Endothelial cell of umbilical vein (primary cell): ENCODE measurements at regions not wholly inside any gene's neighbourhood (a gene's known extent, or its start where the extent isn't known, plus 50 kb on each side); places are given as distances from the start of the nearest gene placed in this dataset.

Experiments
- BruUV-seq: library from RNA; stranded (reverse); fragments of 400-500 nt; replicated peaks from 2 replicates; lab custom pipeline; 2021; lab: Mats Ljungman, UMichigan
- CTCF ChIA-PET: fragments of 300-600, 350-600 bp; sonication (Branson Sonifier 250); formaldehyde crosslinking; loops from one replicate; lab custom pipeline; 2021; ENCODE audit warnings: antibody characterized with exemption, inconsistent platforms; lab: Charles Lee
- POLR2A ChIA-PET: fragments of 300-600, 350-600 bp; sonication (Branson Sonifier 250); formaldehyde crosslinking; loops from one replicate; lab custom pipeline; 2021; ENCODE audit warnings: antibody characterized with exemption, inconsistent platforms; lab: Charles Lee
- DNase-seq: peaks from one replicate; pipeline ENCODE4 v3.0.0-alpha.2; 2011; ENCODE audit warnings: low read depth, low spot score
- FAIRE-seq: peaks from 2 replicates; lab custom pipeline; 2011; peaks lifted over from hg19 to GRCh38; lab: Jason Lieb, UNC
- H2AFZ ChIP-seq: 2 replicates; pipeline ENCODE4 v1.6.0; 2012; ENCODE audit warnings: low read depth, low read length, control low read depth, inconsistent platforms
- H3K27ac ChIP-seq: 2 replicates; pipeline ENCODE4 v1.5.1; 2011; ENCODE audit warnings: low read depth, mild to moderate bottlenecking, control low read depth, low read length, moderate library complexity; ENCODE audit not compliant: insufficient read depth
- H3K27me3 ChIP-seq, 2 experiments: 2 replicates each; pipeline versions ENCODE4 v1.6.0 to v1.6.1; 2011; ENCODE audit warnings: low read length in 2 of 2, mixed read lengths in 1 of 2; ENCODE audit not compliant: control insufficient read depth in 2 of 2, insufficient read depth in 2 of 2
- H3K36me3 ChIP-seq, 2 experiments: 2 replicates in 1 of 2; 3 replicates in 1 of 2; pipeline ENCODE4 v1.5.1; 2011; ENCODE audit warnings: low read length in 2 of 2, mild to moderate bottlenecking in 1 of 2, moderate library complexity in 1 of 2; ENCODE audit not compliant: control insufficient read depth in 2 of 2, insufficient read depth in 2 of 2; ENCODE audit errors: extremely low read depth in 1 of 2
- H3K4me1 ChIP-seq: 3 replicates; pipeline ENCODE4 v1.5.1; 2011; ENCODE audit warnings: mild to moderate bottlenecking, low read length; ENCODE audit not compliant: control insufficient read depth, insufficient read depth; ENCODE audit errors: extremely low read depth
- H3K4me2 ChIP-seq: 2 replicates; pipeline ENCODE4 v1.6.1; 2011; ENCODE audit warnings: low read length, control low read depth, mixed read lengths; ENCODE audit not compliant: insufficient read depth
- H3K4me3 ChIP-seq, 3 experiments: fragments of 200-600 bp in 1 of 3; sonication (generic), shearing (Covaris generic) in 1 of 3; replicated peaks in 1 of 3; 2 replicates each; pipeline ENCODE4 v1.5.1; 2011 to 2016; ENCODE audit warnings: control low read depth in 3 of 3, low read length in 3 of 3, mild to moderate bottlenecking in 2 of 3, inconsistent platforms in 1 of 3, low read depth in 1 of 3, moderate library complexity in 1 of 3; ENCODE audit not compliant: insufficient read depth in 1 of 3
- H3K79me2 ChIP-seq: 2 replicates; pipeline ENCODE4 v1.6.0; 2012; ENCODE audit warnings: low read length, inconsistent platforms; ENCODE audit not compliant: control insufficient read depth, insufficient read depth
- H3K9ac ChIP-seq: replicated peaks from 2 replicates; pipeline ENCODE3; 2011; ENCODE audit warnings: low read length, control low read depth; ENCODE audit not compliant: insufficient read depth; ENCODE audit errors: extremely low read depth
- H3K9me1 ChIP-seq: replicated peaks from 3 replicates; pipeline ENCODE4 v1.6.0; 2011; ENCODE audit warnings: mild to moderate bottlenecking, low read length; ENCODE audit not compliant: control insufficient read depth, insufficient read depth; ENCODE audit errors: extremely low read depth
- H3K9me3 ChIP-seq: replicated peaks from 2 replicates; pipeline ENCODE4 v1.5.1; 2012; ENCODE audit warnings: low read length, inconsistent platforms; ENCODE audit not compliant: control insufficient read depth, insufficient read depth
- H4K20me1 ChIP-seq: replicated peaks from 2 replicates; pipeline ENCODE3; 2011; ENCODE audit warnings: mild to moderate bottlenecking, low read length; ENCODE audit not compliant: control insufficient read depth, insufficient read depth; ENCODE audit errors: extremely low read depth
- EZH2 ChIP-seq: IDR thresholded peaks from 2 replicates; pipeline ENCODE4 v1.6.1; 2012; ENCODE audit warnings: borderline replicate concordance, low read depth, mild to moderate bottlenecking, moderate library complexity, low read length, inconsistent platforms; ENCODE audit not compliant: severe bottlenecking
- FOS ChIP-seq: IDR thresholded peaks from 2 replicates; pipeline ENCODE4 v1.6.1; 2011; ENCODE audit warnings: mild to moderate bottlenecking, low read length, moderate library complexity, borderline replicate concordance; ENCODE audit not compliant: insufficient read depth
- GATA2 ChIP-seq: IDR thresholded peaks from 2 replicates; pipeline ENCODE4 v1.7.0; 2011; ENCODE audit warnings: low read depth, mild to moderate bottlenecking, moderate library complexity, mixed read lengths, low read length; ENCODE audit not compliant: insufficient read length, insufficient read depth
- JUN ChIP-seq: IDR thresholded peaks from 2 replicates; pipeline ENCODE4 v1.6.1; 2011; ENCODE audit warnings: borderline replicate concordance, low read depth; ENCODE audit not compliant: insufficient read length, insufficient read depth
- MYC ChIP-seq: IDR thresholded peaks from one replicate; pipeline ENCODE4 v1.6.1; 2011; ENCODE audit warnings: mild to moderate bottlenecking, low read depth, low read length
- POLR2A ChIP-seq: IDR thresholded peaks from 2 replicates; pipeline ENCODE4 v1.6.1; 2012; ENCODE audit warnings: low read depth, mild to moderate bottlenecking, control low read depth, low read length
- POLR2AphosphoS5 ChIP-seq: IDR thresholded peaks from 2 replicates; pipeline ENCODE4 v1.6.1; 2012; ENCODE audit warnings: low read depth, mild to moderate bottlenecking, control low read depth, low read length, moderate library complexity; ENCODE audit not compliant: insufficient read depth
- dilution Hi-C: fragments of 300-500 bp; cut with MboI; formaldehyde crosslinking; loops from one replicate; pipeline ENCODE4 v1.15.0; 2019; ENCODE audit warnings: low sequenced_read_pairs; ENCODE audit not compliant: extremely low pct_ligation_motif_present
- intact Hi-C: fragments of 100-400 bp; cut with micrococcal nuclease; formaldehyde crosslinking; loops from one replicate; pipeline ENCODE4 v1.10.0; 2022
- TF ChIP-seq, protein P1 (sequence below), 2 donors: IDR thresholded peaks; 1 replicate in 1 of 2; 2 replicates in 1 of 2; pipeline ENCODE4 v1.5.1; 2011; ENCODE audit warnings: low read length in 2 of 2, mild to moderate bottlenecking in 2 of 2, moderate library complexity in 2 of 2, control low read depth in 1 of 2, inconsistent platforms in 1 of 2, low read depth in 1 of 2; ENCODE audit not compliant: insufficient read depth in 1 of 2; ENCODE audit errors: extremely low read depth in 1 of 2
- TF ChIP-seq, protein P2 (sequence below): IDR thresholded peaks from 2 replicates; pipeline ENCODE4 v1.6.1; 2011; ENCODE audit not compliant: insufficient read depth, insufficient read length

- no peak for TF ChIP-seq EZH2
- TF ChIP-seq POLR2A, result no peak
- TF ChIP-seq POLR2AphosphoS5, result no peak
- TF ChIP-seq MYC, result no peak
- TF ChIP-seq, protein P1, sequence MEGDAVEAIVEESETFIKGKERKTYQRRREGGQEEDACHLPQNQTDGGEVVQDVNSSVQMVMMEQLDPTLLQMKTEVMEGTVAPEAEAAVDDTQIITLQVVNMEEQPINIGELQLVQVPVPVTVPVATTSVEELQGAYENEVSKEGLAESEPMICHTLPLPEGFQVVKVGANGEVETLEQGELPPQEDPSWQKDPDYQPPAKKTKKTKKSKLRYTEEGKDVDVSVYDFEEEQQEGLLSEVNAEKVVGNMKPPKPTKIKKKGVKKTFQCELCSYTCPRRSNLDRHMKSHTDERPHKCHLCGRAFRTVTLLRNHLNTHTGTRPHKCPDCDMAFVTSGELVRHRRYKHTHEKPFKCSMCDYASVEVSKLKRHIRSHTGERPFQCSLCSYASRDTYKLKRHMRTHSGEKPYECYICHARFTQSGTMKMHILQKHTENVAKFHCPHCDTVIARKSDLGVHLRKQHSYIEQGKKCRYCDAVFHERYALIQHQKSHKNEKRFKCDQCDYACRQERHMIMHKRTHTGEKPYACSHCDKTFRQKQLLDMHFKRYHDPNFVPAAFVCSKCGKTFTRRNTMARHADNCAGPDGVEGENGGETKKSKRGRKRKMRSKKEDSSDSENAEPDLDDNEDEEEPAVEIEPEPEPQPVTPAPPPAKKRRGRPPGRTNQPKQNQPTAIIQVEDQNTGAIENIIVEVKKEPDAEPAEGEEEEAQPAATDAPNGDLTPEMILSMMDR (IDR thresholded peaks at IDR 0.05; ENCODE audit: extremely low read depth in 1 of 2, insufficient read depth in 1 of 2, low read depth in 1 of 2, low read length in 2 of 2), result no peak
- TF ChIP-seq, protein P2, sequence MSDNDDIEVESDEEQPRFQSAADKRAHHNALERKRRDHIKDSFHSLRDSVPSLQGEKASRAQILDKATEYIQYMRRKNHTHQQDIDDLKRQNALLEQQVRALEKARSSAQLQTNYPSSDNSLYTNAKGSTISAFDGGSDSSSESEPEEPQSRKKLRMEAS, result no peak
- no peak for TF ChIP-seq FOS
- TF ChIP-seq JUN, result no peak
- no peak for TF ChIP-seq GATA2
- Histone ChIP-seq H3K9me3 (peaks cover 4% of the 10 kb centered on the region), H3K9ac (no peak overlapping the region), H3K27me3 (no peaks in the 10 kb centered on the region), H3K36me3 (no peaks in the 10 kb centered on the region), H4K20me1 (no peaks in the 10 kb centered on the region), H3K4me1 (no peaks in the 10 kb centered on the region), H3K27ac (no peak overlapping the region), H3K4me2 (no peak overlapping the region), H3K4me3 (no peak overlapping the region), H3K9me1 (no peaks in the 10 kb centered on the region), H3K79me2 (no peaks in the 10 kb centered on the region), H2AFZ (no peak overlapping the region)
- FAIRE-seq (no peak), DNase-seq (no peak)
- CTCF ChIA-PET, result no interaction called here
- dilution Hi-C loops (no loop called here), intact Hi-C loops (no loop called here)
- BruUV-seq, result no TSS peak
- POLR2A ChIA-PET, result no interaction called here
These were observed 115.0 kb upstream of the SRRM4 start for GRCh38 chr12:118866346-118866745.
